ENCODE measurements at regions not wholly inside any gene's neighbourhood (a gene's known extent, or its start where the extent isn't known, plus 50 kb on each side); places are given as distances from the start of the nearest gene placed in this dataset.

DNA sequence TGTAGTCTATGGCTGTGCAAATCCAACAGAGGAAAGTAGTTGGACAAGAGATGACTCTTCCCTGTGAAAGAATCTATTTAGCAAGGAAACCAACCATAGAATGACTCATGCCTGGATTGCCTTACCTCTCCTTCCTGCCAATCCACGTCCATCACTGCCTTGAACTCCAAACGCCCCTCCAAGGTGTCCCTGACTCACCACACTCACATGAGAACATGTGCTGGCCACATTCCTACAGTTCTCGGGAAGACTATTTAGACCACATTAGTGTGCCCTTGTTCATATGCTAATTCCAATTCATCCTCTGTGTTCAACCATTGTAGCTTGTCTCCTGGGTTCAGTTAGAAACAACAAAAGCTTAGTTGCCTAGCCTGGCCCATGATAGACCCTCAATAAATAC, 157.3 kb downstream of the SLC30A10 start:
- no peaks in the 10 kb centered on the region for H3K27me3 ChIP-seq (ENCODE audit: insufficient read depth, low read length)
- no peaks in the 10 kb centered on the region for H3K79me2 ChIP-seq (ENCODE audit: insufficient read depth, low read length)
- TF ChIP-seq EZH2 (IDR thresholded peaks at IDR 0.05; ENCODE audit: borderline replicate concordance, low read length): no peak
- TF ChIP-seq, protein P1, sequence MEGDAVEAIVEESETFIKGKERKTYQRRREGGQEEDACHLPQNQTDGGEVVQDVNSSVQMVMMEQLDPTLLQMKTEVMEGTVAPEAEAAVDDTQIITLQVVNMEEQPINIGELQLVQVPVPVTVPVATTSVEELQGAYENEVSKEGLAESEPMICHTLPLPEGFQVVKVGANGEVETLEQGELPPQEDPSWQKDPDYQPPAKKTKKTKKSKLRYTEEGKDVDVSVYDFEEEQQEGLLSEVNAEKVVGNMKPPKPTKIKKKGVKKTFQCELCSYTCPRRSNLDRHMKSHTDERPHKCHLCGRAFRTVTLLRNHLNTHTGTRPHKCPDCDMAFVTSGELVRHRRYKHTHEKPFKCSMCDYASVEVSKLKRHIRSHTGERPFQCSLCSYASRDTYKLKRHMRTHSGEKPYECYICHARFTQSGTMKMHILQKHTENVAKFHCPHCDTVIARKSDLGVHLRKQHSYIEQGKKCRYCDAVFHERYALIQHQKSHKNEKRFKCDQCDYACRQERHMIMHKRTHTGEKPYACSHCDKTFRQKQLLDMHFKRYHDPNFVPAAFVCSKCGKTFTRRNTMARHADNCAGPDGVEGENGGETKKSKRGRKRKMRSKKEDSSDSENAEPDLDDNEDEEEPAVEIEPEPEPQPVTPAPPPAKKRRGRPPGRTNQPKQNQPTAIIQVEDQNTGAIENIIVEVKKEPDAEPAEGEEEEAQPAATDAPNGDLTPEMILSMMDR (IDR thresholded peaks at IDR 0.05; ENCODE audit: low read length): no peak
- H2AFZ ChIP-seq (ENCODE audit: low read length): no peak overlapping the region
- H4K20me1 ChIP-seq (ENCODE audit: insufficient read depth, low read length): no peaks in the 10 kb centered on the region
- H3K9ac ChIP-seq (ENCODE audit: low read length): no peak overlapping the region
- H3K27ac ChIP-seq (ENCODE audit: low read depth, low read length, poor library complexity, severe bottlenecking): no peak overlapping the region
- no peaks in the 10 kb centered on the region for H3K9me2 ChIP-seq (ENCODE audit: low read depth, low read length)
- H3K4me3 ChIP-seq (ENCODE audit: low read depth, low read length, poor library complexity, severe bottlenecking): no peak overlapping the region
- H3K9me3 ChIP-seq (ENCODE audit: low read length): no peaks in the 10 kb centered on the region
- no peak overlapping the region for H3K4me2 ChIP-seq (ENCODE audit: low read length)
- no peaks in the 10 kb centered on the region for H3K4me1 ChIP-seq (ENCODE audit: insufficient read depth, low read length, severe bottlenecking)
- H3K36me3 ChIP-seq (ENCODE audit: insufficient read depth, low read length): no peaks in the 10 kb centered on the region
- no peaks in the 10 kb centered on the region for H3F3A ChIP-seq (ENCODE audit: insufficient read depth, low read length)

DNA sequence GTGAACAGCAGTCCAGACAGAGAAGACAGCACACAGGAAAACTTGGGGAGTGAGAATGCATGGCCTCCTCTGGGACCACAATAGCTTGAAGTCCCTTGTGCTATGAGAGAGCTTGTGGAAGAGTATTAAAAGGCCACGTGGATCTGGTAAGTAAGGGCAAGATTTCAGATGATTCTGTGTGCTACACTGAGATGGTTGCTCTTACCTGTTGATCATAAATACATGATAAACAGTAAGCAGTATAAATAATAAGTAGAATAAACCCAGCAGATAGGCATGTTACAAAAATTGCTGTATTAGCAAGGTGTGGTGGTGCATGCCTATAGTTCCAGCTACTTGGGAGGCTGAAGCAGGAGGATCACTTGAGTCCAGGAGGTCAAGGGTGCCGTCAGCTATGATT, 150.4 kb upstream of the ZC3H11B start:
- Histone ChIP-seq H2AFZ (ENCODE audit: low read length) (no peak overlapping the region), H3K9ac (ENCODE audit: low read length) (no peak overlapping the region), H3K27ac (ENCODE audit: low read depth, low read length, poor library complexity, severe bottlenecking) (no peak overlapping the region), H3K4me2 (ENCODE audit: low read length) (no peak overlapping the region), H3K4me3 (ENCODE audit: low read depth, low read length, poor library complexity, severe bottlenecking) (no peak overlapping the region), H4K20me1 (ENCODE audit: insufficient read depth, low read length) (no peaks in the 10 kb centered on the region), H3K9me3 (ENCODE audit: low read length) (no peaks in the 10 kb centered on the region), H3K36me3 (ENCODE audit: insufficient read depth, low read length) (no peaks in the 10 kb centered on the region), H3K27me3 (ENCODE audit: insufficient read depth, low read length) (no peaks in the 10 kb centered on the region), H3K9me2 (ENCODE audit: low read depth, low read length) (no peaks in the 10 kb centered on the region), H3F3A (ENCODE audit: insufficient read depth, low read length) (no peaks in the 10 kb centered on the region), H3K4me1 (ENCODE audit: insufficient read depth, low read length, severe bottlenecking) (no peaks in the 10 kb centered on the region), H3K79me2 (ENCODE audit: insufficient read depth, low read length) (no peaks in the 10 kb centered on the region)
- TF ChIP-seq EZH2 (IDR thresholded peaks at IDR 0.05; ENCODE audit: borderline replicate concordance, low read length): no peak
- TF ChIP-seq, protein P1 (IDR thresholded peaks at IDR 0.05; ENCODE audit: low read length): no peak

DNA sequence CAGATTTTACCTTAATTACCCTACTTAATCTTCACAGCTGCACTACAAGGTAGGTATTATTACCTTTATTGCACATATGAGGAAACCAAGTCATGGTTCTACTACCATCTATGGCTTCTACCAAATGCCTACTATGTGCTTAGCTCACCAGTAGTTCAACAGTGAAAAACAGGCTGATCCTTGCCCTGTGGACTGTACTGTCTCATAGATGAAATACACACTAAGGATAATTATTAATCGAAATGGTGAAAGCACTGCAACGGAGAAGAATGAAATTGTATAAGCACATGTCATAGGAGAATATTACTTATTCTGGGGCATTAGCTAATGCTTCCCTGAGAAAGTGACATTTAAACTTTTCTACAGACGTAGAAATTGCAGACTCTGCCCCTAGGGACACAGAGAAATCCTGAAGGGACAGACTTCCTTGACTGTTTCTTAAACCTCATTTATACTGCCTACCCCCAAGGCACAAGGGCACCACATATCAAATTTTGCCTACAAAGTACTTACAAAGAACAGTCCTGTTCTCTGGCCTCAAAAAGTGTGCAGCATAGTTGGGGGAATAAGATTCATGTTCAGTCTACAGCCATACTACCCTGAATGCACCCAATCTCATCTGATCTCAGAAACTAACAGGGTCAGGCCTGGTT, 148.4 kb upstream of the ZC3H11B start:
- TF ChIP-seq, protein P1 (IDR thresholded peaks at IDR 0.05; ENCODE audit: low read length): no peak
- TF ChIP-seq EZH2 (IDR thresholded peaks at IDR 0.05; ENCODE audit: borderline replicate concordance, low read length): no peak
- Histone ChIP-seq H3K9me3 (ENCODE audit: low read length) (no peaks in the 10 kb centered on the region), H2AFZ (ENCODE audit: low read length) (no peak overlapping the region)

More for the DNA sequence above, 148.4 kb upstream of the ZC3H11B start:
- Histone ChIP-seq H3F3A (ENCODE audit: insufficient read depth, low read length) (no peaks in the 10 kb centered on the region), H3K9me2 (ENCODE audit: low read depth, low read length) (no peaks in the 10 kb centered on the region), H3K4me3 (ENCODE audit: low read depth, low read length, poor library complexity, severe bottlenecking) (no peak overlapping the region), H3K9ac (ENCODE audit: low read length) (no peak overlapping the region), H4K20me1 (ENCODE audit: insufficient read depth, low read length) (no peaks in the 10 kb centered on the region), H3K36me3 (ENCODE audit: insufficient read depth, low read length) (no peaks in the 10 kb centered on the region), H3K27me3 (ENCODE audit: insufficient read depth, low read length) (no peaks in the 10 kb centered on the region), H3K79me2 (ENCODE audit: insufficient read depth, low read length) (no peaks in the 10 kb centered on the region), H3K27ac (ENCODE audit: low read depth, low read length, poor library complexity, severe bottlenecking) (no peak overlapping the region), H3K4me2 (ENCODE audit: low read length) (no peak overlapping the region), H3K4me1 (ENCODE audit: insufficient read depth, low read length, severe bottlenecking) (no peaks in the 10 kb centered on the region)

Measured in OCI-LY1 (cell line).